Activated T-helper 1 cell treated with anti-CD3 and anti-CD28 coated beads, Interleukin-12 subunit alpha, Interleukin-12 subunit beta, Interleukin-2, Interleukin-4 antibody, amounts not matched to agents 30 ng/mL and 10 ng/mL and 1 ng/mL, durations not matched to agents 14 hours and 24 hours and 36 hours (primary cell): ENCODE measurements at regions not wholly inside any gene's neighbourhood (a gene's known extent, or its start where the extent isn't known, plus 50 kb on each side); places are given as distances from the start of the nearest gene placed in this dataset.

ENCODE experiments used
- DNase-seq: peaks from one replicate; pipeline ENCODE4 v3.0.0; 2021; ENCODE audit warnings: low spot score
- H3K27ac Mint-ChIP-seq: one replicate; pipeline ENCODE4 v1.8.0; 2021; ENCODE audit warnings: mild to moderate bottlenecking, mixed read lengths
- H3K27me3 Mint-ChIP-seq: one replicate; pipeline ENCODE4 v1.8.0; 2022; ENCODE audit warnings: mild to moderate bottlenecking, moderate library complexity, mixed read lengths; ENCODE audit not compliant: insufficient read depth
- H3K36me3 Mint-ChIP-seq: one replicate; pipeline ENCODE4 v1.8.0; 2021; ENCODE audit warnings: low read depth, mixed read lengths
- H3K4me1 Mint-ChIP-seq: one replicate; pipeline ENCODE4 v1.8.0; 2021; ENCODE audit warnings: low read depth, mixed read lengths
- H3K4me3 Mint-ChIP-seq: one replicate; pipeline ENCODE4 v1.8.0; 2021; ENCODE audit warnings: mild to moderate bottlenecking, moderate library complexity, mixed read lengths
- H3K9me3 Mint-ChIP-seq: one replicate; pipeline ENCODE4 v1.8.0; 2021; ENCODE audit warnings: mixed read lengths
- intact Hi-C: fragments of 100-400 bp; cut with micrococcal nuclease; formaldehyde crosslinking; loops from one replicate; pipeline ENCODE4 v1.15.1; 2024

- H3K36me3 Mint-ChIP-seq: no peaks in the 10 kb centered on the region
- H3K4me1 Mint-ChIP-seq: no peaks in the 10 kb centered on the region
- no peaks in the 10 kb centered on the region for H3K27me3 Mint-ChIP-seq
- DNase-seq: no peak
- intact Hi-C loops: no loop called here
- peaks cover 7% of the 10 kb centered on the region for H3K9me3 Mint-ChIP-seq
- H3K4me3 Mint-ChIP-seq: no peak overlapping the region
- H3K27ac Mint-ChIP-seq: no peak overlapping the region
Measured at GRCh38 chr11:24344222-24344621, 152.6 kb upstream of the LUZP2 start.

- Mint-ChIP-seq H3K9me3 (no peaks in the 10 kb centered on the region), H3K4me3 (no peak overlapping the region), H3K27ac (no peak overlapping the region), H3K4me1 (no peaks in the 10 kb centered on the region), H3K36me3 (no peaks in the 10 kb centered on the region), H3K27me3 (no peaks in the 10 kb centered on the region)
- intact Hi-C loops: no loop called here
- DNase-seq: no peak
Measured at GRCh38 chr11:24348908-24349307, 147.9 kb upstream of the LUZP2 start.

GRCh38 chr11:24351179-24351578 lies 145.7 kb upstream of the LUZP2 start:
- intact Hi-C loops: no loop called here
- Mint-ChIP-seq H3K27me3 (no peaks in the 10 kb centered on the region), H3K27ac (no peak overlapping the region), H3K4me3 (no peak overlapping the region), H3K36me3 (no peaks in the 10 kb centered on the region), H3K9me3 (peaks cover 4% of the 10 kb centered on the region), H3K4me1 (no peaks in the 10 kb centered on the region)
- no peak for DNase-seq

- no peak for DNase-seq
- Mint-ChIP-seq H3K4me1 (no peaks in the 10 kb centered on the region), H3K27me3 (no peaks in the 10 kb centered on the region), H3K4me3 (no peak overlapping the region), H3K9me3 (peaks cover 4% of the 10 kb centered on the region), H3K27ac (no peak overlapping the region), H3K36me3 (no peaks in the 10 kb centered on the region)
- intact Hi-C loops: no loop called here
Measured at GRCh38 chr11:24356501-24356900, 140.4 kb upstream of the LUZP2 start.

GRCh38 chr11:24357620-24358410 lies 139.0 kb upstream of the LUZP2 start:
- intact Hi-C loops: no loop called here
- Mint-ChIP-seq H3K9me3 (peaks cover 11% of the 10 kb centered on the region), H3K4me1 (no peaks in the 10 kb centered on the region), H3K4me3 (no peak overlapping the region), H3K36me3 (no peaks in the 10 kb centered on the region), H3K27me3 (no peaks in the 10 kb centered on the region), H3K27ac (no peak overlapping the region)
- DNase-seq: no peak

GRCh38 chr11:24372491-24372890 lies 124.4 kb upstream of the LUZP2 start:
- H3K9me3 Mint-ChIP-seq: peaks cover 5% of the 10 kb centered on the region
- intact Hi-C loops: no loop called here
- H3K4me1 Mint-ChIP-seq: no peaks in the 10 kb centered on the region
- no peak overlapping the region for H3K27ac Mint-ChIP-seq
- H3K36me3 Mint-ChIP-seq: no peaks in the 10 kb centered on the region
- H3K4me3 Mint-ChIP-seq: no peak overlapping the region
- DNase-seq: no peak
- no peaks in the 10 kb centered on the region for H3K27me3 Mint-ChIP-seq

GRCh38 chr11:24373516-24373915 lies 123.3 kb upstream of the LUZP2 start:
- no peaks in the 10 kb centered on the region for H3K36me3 Mint-ChIP-seq
- no peak for DNase-seq
- no peak overlapping the region for H3K27ac Mint-ChIP-seq
- H3K4me1 Mint-ChIP-seq: no peaks in the 10 kb centered on the region
- no peak overlapping the region for H3K4me3 Mint-ChIP-seq
- H3K27me3 Mint-ChIP-seq: no peaks in the 10 kb centered on the region
- H3K9me3 Mint-ChIP-seq: peaks cover 5% of the 10 kb centered on the region
- intact Hi-C loops: no loop called here

GRCh38 chr11:24375351-24375750 lies 121.5 kb upstream of the LUZP2 start:
- H3K4me3 Mint-ChIP-seq: no peak overlapping the region
- no peak for DNase-seq
- no peaks in the 10 kb centered on the region for H3K36me3 Mint-ChIP-seq
- peaks cover 5% of the 10 kb centered on the region for H3K9me3 Mint-ChIP-seq
- H3K4me1 Mint-ChIP-seq: no peaks in the 10 kb centered on the region
- no peak overlapping the region for H3K27ac Mint-ChIP-seq
- intact Hi-C loops: no loop called here
- H3K27me3 Mint-ChIP-seq: no peaks in the 10 kb centered on the region

- Mint-ChIP-seq H3K4me1 (no peaks in the 10 kb centered on the region), H3K27ac (no peak overlapping the region), H3K9me3 (peaks cover 5% of the 10 kb centered on the region), H3K4me3 (no peak overlapping the region), H3K36me3 (no peaks in the 10 kb centered on the region), H3K27me3 (no peaks in the 10 kb centered on the region)
- no peak for DNase-seq
- intact Hi-C loops: no loop called here
Measured at GRCh38 chr11:24375931-24376330, 120.9 kb upstream of the LUZP2 start.

- no peak overlapping the region for H3K4me3 Mint-ChIP-seq
- no peaks in the 10 kb centered on the region for H3K36me3 Mint-ChIP-seq
- H3K27me3 Mint-ChIP-seq: no peaks in the 10 kb centered on the region
- H3K9me3 Mint-ChIP-seq: peaks cover 4% of the 10 kb centered on the region
- DNase-seq: no peak
- intact Hi-C loops: no loop called here
- H3K4me1 Mint-ChIP-seq: no peaks in the 10 kb centered on the region
- no peak overlapping the region for H3K27ac Mint-ChIP-seq
Measured at GRCh38 chr11:24383137-24383536, 113.7 kb upstream of the LUZP2 start.

- Mint-ChIP-seq H3K36me3 (no peaks in the 10 kb centered on the region), H3K4me1 (no peaks in the 10 kb centered on the region), H3K9me3 (peaks cover 4% of the 10 kb centered on the region), H3K27ac (no peak overlapping the region), H3K27me3 (no peaks in the 10 kb centered on the region), H3K4me3 (no peak overlapping the region)
- intact Hi-C loops: no loop called here
- DNase-seq: no peak
Measured at GRCh38 chr11:24384240-24384639, 112.6 kb upstream of the LUZP2 start.

GRCh38 chr11:24386546-24387397 lies 110.1 kb upstream of the LUZP2 start:
- no peak for DNase-seq
- no peaks in the 10 kb centered on the region for H3K36me3 Mint-ChIP-seq
- peaks cover under 1% of the 10 kb centered on the region for H3K9me3 Mint-ChIP-seq
- no peak overlapping the region for H3K4me3 Mint-ChIP-seq
- H3K4me1 Mint-ChIP-seq: no peaks in the 10 kb centered on the region
- intact Hi-C loops: no loop called here
- no peak overlapping the region for H3K27ac Mint-ChIP-seq
- H3K27me3 Mint-ChIP-seq: no peaks in the 10 kb centered on the region

- Mint-ChIP-seq H3K36me3 (no peaks in the 10 kb centered on the region), H3K27me3 (no peaks in the 10 kb centered on the region), H3K4me1 (no peaks in the 10 kb centered on the region), H3K9me3 (no peaks in the 10 kb centered on the region), H3K27ac (no peak overlapping the region), H3K4me3 (no peak overlapping the region)
- intact Hi-C loops: no loop called here
- DNase-seq: no peak
Measured at GRCh38 chr11:24389575-24389974, 107.3 kb upstream of the LUZP2 start.
